ENCODE measurements at regions not wholly inside any gene's neighbourhood (a gene's known extent, or its start where the extent isn't known, plus 50 kb on each side); places are given as distances from the start of the nearest gene placed in this dataset.

DNA sequence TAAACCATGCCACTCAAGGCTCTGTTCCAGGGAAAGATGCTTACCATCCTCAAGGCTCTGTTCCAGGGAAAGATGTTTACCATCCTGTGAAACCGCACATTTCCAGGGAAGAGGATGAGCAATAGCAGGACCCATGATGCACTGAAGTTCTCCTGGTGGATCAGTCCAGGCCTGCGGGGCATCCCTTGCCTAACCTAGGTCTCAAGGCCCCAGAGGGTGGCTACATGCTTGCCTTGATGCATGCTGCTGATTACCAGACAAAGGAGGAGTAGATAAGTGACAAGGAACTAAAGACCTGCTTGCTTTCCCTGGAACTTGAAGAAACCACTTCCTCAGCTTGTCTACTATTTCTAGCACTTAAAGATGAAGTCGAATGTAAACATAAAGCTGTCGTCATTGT lies 111.0 kb upstream of the LINC00305 start:
- no peak overlapping the region for H3K4me3 ChIP-seq (ENCODE audit: low read depth, low read length)
- ATAC-seq (ENCODE audit: low read depth in 2 of 2) = no peak

DNA sequence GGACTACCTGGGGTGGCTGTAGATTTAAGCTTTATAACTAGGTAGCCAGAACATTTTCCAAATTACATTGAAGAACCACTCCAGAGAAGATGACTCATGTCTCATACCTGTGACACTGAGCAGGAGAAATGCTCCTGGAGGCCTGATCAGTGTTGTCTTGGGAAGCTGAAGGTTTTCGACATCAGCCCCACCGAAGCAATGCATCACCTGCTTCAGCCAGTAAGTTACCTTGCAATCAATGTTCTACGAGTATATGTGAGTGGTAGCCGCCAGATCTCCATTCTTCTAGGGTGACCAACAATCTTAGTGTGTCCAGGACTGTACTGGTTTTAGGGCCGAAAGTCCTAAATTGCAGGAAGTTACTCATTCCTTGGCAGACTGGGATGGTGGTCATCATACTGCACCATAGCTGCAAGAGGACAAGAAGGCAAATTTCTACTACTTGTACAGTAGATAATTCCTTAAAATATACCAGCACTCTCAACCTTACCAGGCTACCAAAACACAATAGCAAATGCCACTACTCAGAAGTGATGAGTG lies 109.3 kb upstream of the LINC00305 start:
- no peaks in the 10 kb centered on the region for H3K36me3 Mint-ChIP-seq
- no peaks in the 10 kb centered on the region for H3K27me3 ChIP-seq (ENCODE audit: control insufficient read depth, insufficient read depth, low read length)
- ATAC-seq (ENCODE audit: low read depth in 2 of 2) (no peak), DNase-seq (no peak)
- H3K4me1 ChIP-seq (ENCODE audit: control insufficient read depth, insufficient read depth, low read length, poor library complexity, severe bottlenecking) = no peaks in the 10 kb centered on the region
- no peak overlapping the region for H3K4me3 ChIP-seq (ENCODE audit: low read depth, low read length)
- H3K27me3 Mint-ChIP-seq = no peaks in the 10 kb centered on the region
- no peak overlapping the region for H3K4me3 Mint-ChIP-seq
- H3K9me3 ChIP-seq (ENCODE audit: control insufficient read depth in 2 of 2, low read length in 2 of 2) = no peaks in the 10 kb centered on the region
- no peak overlapping the region for H3K27ac ChIP-seq (ENCODE audit: insufficient read depth, low read length, poor library complexity, severe bottlenecking)
- H3K27ac Mint-ChIP-seq = no peak overlapping the region
- H3K9me3 Mint-ChIP-seq = peaks cover 0 to 9% (median 2%) of the 10 kb centered on the region in 7 donors
- no peaks in the 10 kb centered on the region for H3K4me1 Mint-ChIP-seq
- H3K36me3 ChIP-seq (ENCODE audit: control insufficient read depth, insufficient read depth, low read length) = no peaks in the 10 kb centered on the region

More for the DNA sequence above, 111.0 kb upstream of the LINC00305 start:
- H3K9me3 ChIP-seq (ENCODE audit: control insufficient read depth in 2 of 2, low read length in 2 of 2) = no peaks in the 10 kb centered on the region
- peaks cover 0 to 10% (median 2%) of the 10 kb centered on the region in 7 donors for H3K9me3 Mint-ChIP-seq
- H3K4me1 ChIP-seq (ENCODE audit: control insufficient read depth, insufficient read depth, low read length, poor library complexity, severe bottlenecking) = no peaks in the 10 kb centered on the region
- no peaks in the 10 kb centered on the region for H3K36me3 ChIP-seq (ENCODE audit: control insufficient read depth, insufficient read depth, low read length)
- no peaks in the 10 kb centered on the region for H3K27me3 ChIP-seq (ENCODE audit: control insufficient read depth, insufficient read depth, low read length)
- H3K27ac Mint-ChIP-seq = no peak overlapping the region
- no peaks in the 10 kb centered on the region for H3K27me3 Mint-ChIP-seq
- H3K4me1 Mint-ChIP-seq = no peaks in the 10 kb centered on the region
- H3K4me3 Mint-ChIP-seq = no peak overlapping the region
- no peak for DNase-seq
- no peaks in the 10 kb centered on the region for H3K36me3 Mint-ChIP-seq
- no peak overlapping the region for H3K27ac ChIP-seq (ENCODE audit: insufficient read depth, low read length, poor library complexity, severe bottlenecking)

DNA sequence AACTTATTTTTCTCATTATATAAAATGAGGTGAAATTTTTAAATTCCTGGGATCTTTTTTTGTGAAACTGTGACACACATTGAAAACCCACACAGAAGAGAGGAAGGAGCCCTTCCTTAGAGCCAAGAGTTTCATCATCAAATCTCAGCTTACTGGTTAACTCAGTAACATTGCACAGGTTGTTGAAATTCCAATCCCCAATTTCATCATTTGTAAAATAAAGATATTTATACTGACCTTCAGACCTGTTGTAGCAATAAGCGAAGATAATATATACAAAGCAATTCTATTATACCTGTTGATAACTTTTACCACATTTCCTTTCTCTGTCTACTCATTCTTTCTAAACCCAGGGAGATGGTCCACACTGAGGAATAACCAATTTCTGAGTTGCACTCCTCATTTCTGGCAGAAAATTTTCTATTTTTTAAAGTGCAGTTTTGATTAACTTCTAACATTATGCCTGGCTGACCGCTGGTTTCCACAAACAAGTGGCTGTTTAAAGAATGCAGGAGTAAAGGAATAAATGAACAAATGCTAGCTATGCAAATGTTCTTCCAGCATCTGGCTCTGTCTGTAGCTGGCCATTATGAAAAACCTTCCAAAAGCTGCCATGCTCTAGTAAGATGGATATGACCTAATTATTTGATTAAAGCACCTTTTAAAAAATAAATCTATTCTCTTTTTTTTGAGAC lies 105.7 kb upstream of the LINC00305 start:
- no peaks in the 10 kb centered on the region for H3K36me3 ChIP-seq (ENCODE audit: control insufficient read depth, insufficient read depth, low read length)
- H3K36me3 Mint-ChIP-seq = no peaks in the 10 kb centered on the region
- H3K9me3 Mint-ChIP-seq = peaks cover 0 to 10% (median 4%) of the 10 kb centered on the region in 7 donors

DNA sequence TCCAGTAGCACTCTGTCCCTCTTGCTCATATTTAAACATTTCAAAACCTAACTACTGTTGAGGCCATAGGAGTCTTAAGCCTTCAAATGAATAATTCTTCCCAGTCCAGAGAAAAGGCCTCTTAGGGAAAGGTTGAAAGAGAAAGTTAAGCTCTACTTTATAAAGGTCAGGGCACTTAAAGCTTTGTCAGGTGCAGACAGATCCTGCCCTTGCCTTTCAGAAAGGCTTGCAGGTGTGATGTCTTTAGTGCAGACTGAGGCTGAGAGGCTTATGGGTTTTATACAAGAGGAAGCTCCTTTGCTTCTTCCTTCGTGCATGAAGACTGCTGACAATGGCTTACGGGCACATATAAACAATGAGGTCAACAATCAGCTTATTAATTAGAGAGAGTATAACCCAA lies 105.0 kb upstream of the LINC00305 start:
- no peaks in the 10 kb centered on the region for H3K27me3 ChIP-seq (ENCODE audit: control insufficient read depth, insufficient read depth, low read length)
- no peaks in the 10 kb centered on the region for H3K36me3 ChIP-seq (ENCODE audit: control insufficient read depth, insufficient read depth, low read length)
- H3K4me3 ChIP-seq (ENCODE audit: low read depth, low read length) = no peak overlapping the region
- Mint-ChIP-seq H3K27me3 (no peaks in the 10 kb centered on the region), H3K36me3 (no peaks in the 10 kb centered on the region), H3K4me3 (no peak overlapping the region), H3K4me1 (no peaks in the 10 kb centered on the region), H3K27ac (no peak overlapping the region), H3K9me3 (peaks cover 0 to 13% (median 4%) of the 10 kb centered on the region in 7 donors)
- no peaks in the 10 kb centered on the region for H3K4me1 ChIP-seq (ENCODE audit: control insufficient read depth, insufficient read depth, low read length, poor library complexity, severe bottlenecking)
- H3K27ac ChIP-seq (ENCODE audit: insufficient read depth, low read length, poor library complexity, severe bottlenecking) = no peak overlapping the region
- H3K9me3 ChIP-seq (ENCODE audit: control insufficient read depth in 2 of 2, low read length in 2 of 2) = no peaks in the 10 kb centered on the region
- DNase-seq (no peak), ATAC-seq (ENCODE audit: low read depth in 2 of 2) (no peak)

More for the DNA sequence above, 105.7 kb upstream of the LINC00305 start:
- H3K27me3 ChIP-seq (ENCODE audit: control insufficient read depth, insufficient read depth, low read length) = no peaks in the 10 kb centered on the region
- H3K4me3 ChIP-seq (ENCODE audit: low read depth, low read length) = no peak overlapping the region
- Mint-ChIP-seq H3K4me1 (no peaks in the 10 kb centered on the region), H3K27me3 (no peaks in the 10 kb centered on the region), H3K27ac (no peak overlapping the region), H3K4me3 (no peak overlapping the region)
- DNase-seq = no peak
- no peaks in the 10 kb centered on the region for H3K9me3 ChIP-seq (ENCODE audit: control insufficient read depth in 2 of 2, low read length in 2 of 2)
- no peaks in the 10 kb centered on the region for H3K4me1 ChIP-seq (ENCODE audit: control insufficient read depth, insufficient read depth, low read length, poor library complexity, severe bottlenecking)
- H3K27ac ChIP-seq (ENCODE audit: insufficient read depth, low read length, poor library complexity, severe bottlenecking) = no peak overlapping the region
- no peak for ATAC-seq (ENCODE audit: low read depth in 2 of 2)

DNA sequence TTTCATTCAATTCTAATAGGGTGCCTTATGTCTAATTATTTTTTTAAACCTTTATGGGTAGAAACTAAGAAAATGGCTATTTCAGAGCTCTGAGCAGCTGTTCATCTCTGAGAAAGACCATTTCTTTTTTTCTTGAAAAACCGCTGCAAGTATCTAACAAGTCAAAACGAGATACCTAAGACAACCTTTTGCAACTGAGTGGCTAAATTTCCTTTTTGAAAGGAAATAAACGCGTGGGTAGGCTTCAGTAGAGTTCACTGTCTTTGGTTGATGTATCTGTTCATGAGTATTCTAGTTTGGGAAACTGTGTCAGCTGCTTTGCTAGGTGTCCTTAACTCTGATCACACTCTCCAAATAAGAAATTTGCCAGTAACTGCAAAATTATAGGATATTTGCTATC lies 104.3 kb upstream of the LINC00305 start:
- H3K4me1 Mint-ChIP-seq = no peaks in the 10 kb centered on the region

DNA sequence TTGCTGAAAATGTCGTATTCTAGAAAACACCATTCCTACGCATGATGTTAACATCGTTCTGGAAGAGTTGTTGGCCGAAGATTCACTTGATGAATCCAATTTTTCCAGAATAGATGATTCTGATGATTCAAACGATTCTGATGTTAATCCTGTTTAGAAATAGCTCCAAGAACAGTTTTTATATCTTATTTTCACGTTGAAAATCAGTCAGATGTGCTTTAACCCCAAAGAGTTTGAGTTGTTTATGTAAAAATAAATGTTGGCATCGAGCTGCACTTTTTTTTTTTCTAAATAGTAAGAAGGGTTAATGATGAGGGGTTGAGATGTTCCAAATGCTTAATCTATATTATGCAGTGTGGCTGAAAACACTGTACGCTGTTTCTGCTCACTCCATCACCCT lies 99.9 kb upstream of the LINC00305 start:
- no peaks in the 10 kb centered on the region for H3K4me1 Mint-ChIP-seq
- Histone ChIP-seq H3K9me3 (ENCODE audit: control insufficient read depth in 2 of 2, low read length in 2 of 2) (no peaks in the 10 kb centered on the region), H3K4me3 (ENCODE audit: low read depth, low read length) (no peak overlapping the region), H3K4me1 (ENCODE audit: control insufficient read depth, insufficient read depth, low read length, poor library complexity, severe bottlenecking) (no peaks in the 10 kb centered on the region), H3K27me3 (ENCODE audit: control insufficient read depth, insufficient read depth, low read length) (no peaks in the 10 kb centered on the region), H3K36me3 (ENCODE audit: control insufficient read depth, insufficient read depth, low read length) (no peaks in the 10 kb centered on the region), H3K27ac (ENCODE audit: insufficient read depth, low read length, poor library complexity, severe bottlenecking) (no peak overlapping the region)
- H3K27me3 Mint-ChIP-seq = no peaks in the 10 kb centered on the region
- H3K4me3 Mint-ChIP-seq = no peak overlapping the region
- peaks cover 0 to 7% (median 2%) of the 10 kb centered on the region in 7 donors for H3K9me3 Mint-ChIP-seq
- DNase-seq (no peak), ATAC-seq (ENCODE audit: low read depth in 2 of 2) (no peak)
- no peaks in the 10 kb centered on the region for H3K36me3 Mint-ChIP-seq
- H3K27ac Mint-ChIP-seq = no peak overlapping the region

More for the DNA sequence above, 104.3 kb upstream of the LINC00305 start:
- Histone ChIP-seq H3K9me3 (ENCODE audit: control insufficient read depth in 2 of 2, low read length in 2 of 2) (no peaks in the 10 kb centered on the region), H3K27me3 (ENCODE audit: control insufficient read depth, insufficient read depth, low read length) (no peaks in the 10 kb centered on the region), H3K4me3 (ENCODE audit: low read depth, low read length) (no peak overlapping the region), H3K27ac (ENCODE audit: insufficient read depth, low read length, poor library complexity, severe bottlenecking) (no peak overlapping the region), H3K4me1 (ENCODE audit: control insufficient read depth, insufficient read depth, low read length, poor library complexity, severe bottlenecking) (no peaks in the 10 kb centered on the region), H3K36me3 (ENCODE audit: control insufficient read depth, insufficient read depth, low read length) (no peaks in the 10 kb centered on the region)
- Mint-ChIP-seq H3K36me3 (no peaks in the 10 kb centered on the region), H3K27me3 (no peaks in the 10 kb centered on the region), H3K27ac (no peak overlapping the region), H3K9me3 (peaks cover 0 to 12% (median 2%) of the 10 kb centered on the region in 7 donors), H3K4me3 (no peak overlapping the region)
- no peak for DNase-seq
- no peak for ATAC-seq (ENCODE audit: low read depth in 2 of 2)

DNA sequence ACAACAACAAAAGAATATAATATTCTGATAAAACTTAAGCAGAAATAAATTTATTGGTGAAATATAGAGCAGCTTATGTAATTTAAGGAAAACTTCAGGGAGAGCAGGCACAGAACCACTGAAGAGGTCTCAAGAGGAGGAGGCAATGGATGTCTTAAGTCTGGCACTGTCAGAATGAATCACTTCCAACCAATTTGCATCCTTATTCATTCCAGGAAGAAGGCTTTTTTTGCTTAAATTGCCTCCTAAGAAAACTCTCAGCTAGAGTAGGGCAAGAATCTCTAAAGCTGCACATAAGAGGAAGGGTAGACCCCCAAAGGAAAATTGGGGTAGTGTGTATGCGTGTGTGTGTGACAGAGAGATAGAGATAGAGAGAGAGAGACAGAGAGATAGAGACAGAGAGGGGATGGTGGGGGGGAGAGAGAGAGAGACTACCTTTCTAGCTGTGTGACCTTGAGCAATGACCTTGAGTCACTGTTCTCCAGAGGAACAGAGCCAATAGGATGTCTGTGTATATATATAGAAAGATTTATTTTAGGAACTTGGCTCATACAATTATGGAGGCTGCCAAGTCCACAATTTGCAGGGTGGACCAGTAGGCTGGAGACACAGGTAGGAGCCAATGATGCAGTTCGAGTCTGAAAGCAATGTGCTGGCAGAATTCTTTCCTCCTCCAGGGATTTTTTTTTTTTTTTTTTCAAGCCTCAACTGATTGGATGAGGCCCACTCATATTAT lies 96.4 kb upstream of the LINC00305 start:
- DNase-seq (no peak), ATAC-seq (ENCODE audit: low read depth in 2 of 2) (no peak)
- no peaks in the 10 kb centered on the region for H3K36me3 ChIP-seq (ENCODE audit: control insufficient read depth, insufficient read depth, low read length)
- H3K4me1 Mint-ChIP-seq = no peaks in the 10 kb centered on the region
- no peak overlapping the region for H3K4me3 Mint-ChIP-seq
- no peaks in the 10 kb centered on the region for H3K4me1 ChIP-seq (ENCODE audit: control insufficient read depth, insufficient read depth, low read length, poor library complexity, severe bottlenecking)
- no peak overlapping the region for H3K27ac Mint-ChIP-seq
- no peaks in the 10 kb centered on the region for H3K27me3 Mint-ChIP-seq
- no peak overlapping the region for H3K27ac ChIP-seq (ENCODE audit: insufficient read depth, low read length, poor library complexity, severe bottlenecking)
- H3K9me3 Mint-ChIP-seq = peaks cover 0 to 7% (median 3%) of the 10 kb centered on the region in 7 donors
- no peaks in the 10 kb centered on the region for H3K27me3 ChIP-seq (ENCODE audit: control insufficient read depth, insufficient read depth, low read length)
- H3K4me3 ChIP-seq (ENCODE audit: low read depth, low read length) = no peak overlapping the region
- no peaks in the 10 kb centered on the region for H3K9me3 ChIP-seq (ENCODE audit: control insufficient read depth in 2 of 2, low read length in 2 of 2)
- no peaks in the 10 kb centered on the region for H3K36me3 Mint-ChIP-seq

Data from CD4-positive, CD25-positive, alpha-beta regulatory T cell (primary cell).